ENCODE measurements at regions not wholly inside any gene's neighbourhood (a gene's known extent, or its start where the extent isn't known, plus 50 kb on each side); places are given as distances from the start of the nearest gene placed in this dataset.

- DNase-seq, result no peak
Observed at GRCh38 chr2:118557791-118558190, 289.7 kb downstream of the EN1 start.

- DNase-seq, result no peak
Observed at GRCh38 chr2:118557016-118557415, 290.4 kb downstream of the EN1 start.

DNA sequence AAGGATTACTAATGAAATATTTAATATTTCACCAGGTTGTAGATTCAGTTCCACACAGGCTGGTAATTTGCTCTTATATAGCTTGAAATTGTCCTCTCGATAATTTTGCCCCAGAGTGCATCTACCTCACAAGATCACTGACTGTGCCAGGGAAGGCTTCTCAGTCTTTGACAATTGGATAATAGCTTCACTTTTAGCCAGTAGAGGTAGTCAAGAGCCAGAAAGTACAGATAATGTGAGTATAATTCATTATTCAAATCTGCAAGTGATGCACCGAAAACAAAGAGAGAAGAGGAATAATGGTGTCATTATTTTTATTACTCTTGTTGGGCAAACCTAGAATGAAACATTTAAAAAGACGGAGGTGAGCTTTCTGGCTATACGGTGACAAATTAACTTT lies 292.8 kb downstream of the EN1 start:
- DNase-seq, result no peak

GRCh38 chr2:118549503-118549902 lies 297.9 kb downstream of the EN1 start:
- DNase-seq, result no peak

DNA sequence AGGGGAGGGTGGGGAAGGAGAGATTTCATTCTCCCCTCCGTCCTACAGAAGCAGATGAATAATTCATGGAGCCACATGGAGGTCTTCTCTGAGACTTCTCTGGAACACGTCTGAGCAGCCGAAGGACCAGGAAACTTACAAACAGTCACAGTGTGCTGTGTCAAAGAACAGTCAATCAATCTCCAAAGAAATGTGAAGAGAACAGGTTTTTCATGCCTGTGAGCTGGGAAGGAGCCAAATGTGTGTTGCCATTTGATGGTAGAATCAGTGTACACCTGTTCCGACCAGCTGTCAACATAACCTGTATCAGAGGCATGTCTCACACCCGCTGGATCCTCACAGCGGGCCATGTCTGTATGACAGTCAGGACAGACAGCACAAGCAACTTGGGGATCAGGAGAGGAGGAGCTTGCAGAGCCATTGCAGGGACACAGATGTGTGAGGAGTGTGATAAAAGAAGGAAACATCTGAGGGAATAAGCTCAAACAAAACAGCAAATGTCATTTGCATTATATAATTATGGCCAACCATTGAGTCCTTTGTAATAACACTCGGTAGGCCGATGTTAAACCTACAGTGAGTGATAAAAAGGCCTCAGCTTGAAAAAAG lies 298.5 kb downstream of the EN1 start:
- no peak for DNase-seq

DNA sequence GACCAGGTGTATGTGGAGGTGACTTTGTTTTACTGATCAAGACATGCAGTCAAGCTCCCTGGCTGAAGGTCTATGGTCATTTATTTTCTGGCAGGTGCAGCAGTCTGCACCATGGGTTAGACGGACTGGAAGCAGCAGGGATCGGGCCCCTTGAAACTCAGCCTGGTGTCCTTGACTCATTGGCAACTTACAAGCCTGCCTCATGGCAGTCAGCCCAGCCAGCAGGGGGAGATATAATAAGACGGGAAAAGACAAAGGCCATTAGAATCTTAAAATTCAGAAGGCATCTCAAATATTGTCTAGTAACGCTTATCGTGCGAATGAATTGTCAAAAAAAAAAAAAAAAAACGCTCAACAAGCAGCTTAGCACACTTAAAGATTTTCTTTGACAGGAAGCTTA lies 308.2 kb downstream of the EN1 start:
- DNase-seq, result no peak

DNA sequence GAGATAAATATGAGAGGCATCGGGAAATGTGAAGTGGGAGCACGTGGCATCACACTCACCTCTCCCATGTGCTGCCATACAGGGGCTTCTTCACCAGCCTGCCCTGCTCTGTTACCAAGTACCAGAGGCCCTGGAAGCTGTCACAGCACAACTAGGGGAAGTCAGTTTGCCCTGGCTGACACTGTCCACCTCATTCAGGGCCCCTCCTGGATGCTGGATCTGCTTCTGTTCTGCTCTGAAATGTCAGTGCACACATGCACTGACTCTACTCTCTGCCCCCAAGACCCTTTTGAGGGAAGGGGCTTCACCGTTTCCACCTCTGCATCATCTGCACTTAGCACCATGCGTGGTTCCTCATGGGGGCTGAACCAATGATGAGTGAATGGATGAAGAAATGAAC lies 311.1 kb downstream of the EN1 start:
- DNase-seq, result no peak

DNA sequence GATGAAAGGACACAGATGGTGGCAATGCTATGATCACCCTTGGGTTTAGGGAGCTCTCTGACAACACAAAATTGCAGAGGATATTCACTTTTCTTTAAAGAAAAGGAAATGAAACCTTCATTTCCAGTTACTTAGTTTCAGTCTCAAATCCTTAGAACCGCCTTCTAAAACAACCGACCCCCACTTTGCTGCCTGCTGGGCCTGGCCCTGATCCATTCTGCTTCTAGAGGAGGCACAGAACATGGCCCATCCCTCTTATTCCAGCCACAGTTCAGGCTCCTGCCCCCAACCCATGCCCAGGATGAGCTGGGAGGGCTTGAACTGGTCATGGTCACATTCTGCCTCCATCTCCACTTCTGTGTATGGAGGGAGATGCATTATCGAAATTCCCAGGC lies 311.6 kb downstream of the EN1 start:
- no peak for DNase-seq

DNA sequence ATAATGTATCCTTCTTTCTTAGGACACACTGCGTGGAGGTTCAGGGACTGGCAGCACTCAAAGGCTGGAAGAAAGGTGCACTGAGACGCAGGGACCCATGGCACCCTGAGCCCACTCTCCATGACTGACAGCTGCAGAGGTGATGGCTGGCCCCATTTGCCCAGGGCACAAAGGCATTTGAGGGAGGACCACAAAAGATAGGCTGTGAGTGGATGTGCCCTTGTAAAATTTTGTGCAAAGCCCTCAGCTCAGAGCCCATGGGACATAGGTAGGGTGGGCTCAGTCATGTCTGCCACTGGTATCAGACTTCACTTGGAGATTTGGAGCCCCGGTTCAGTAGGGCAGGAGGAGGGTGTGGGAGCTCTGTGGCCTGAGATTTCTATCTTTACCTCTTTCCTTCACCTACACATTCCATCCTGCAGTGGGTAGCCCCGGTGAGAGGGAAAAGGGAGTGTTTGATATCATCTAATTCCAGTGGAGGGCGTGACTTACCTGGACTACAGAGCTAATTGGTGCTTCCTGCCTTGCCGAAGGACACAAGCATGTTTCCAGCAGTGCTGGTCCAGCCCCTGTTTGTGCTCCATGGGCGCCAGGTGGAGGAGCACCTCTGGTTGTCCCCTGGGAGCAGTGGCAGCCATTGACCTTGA lies 312.2 kb downstream of the EN1 start:
- no peak for DNase-seq

DNA sequence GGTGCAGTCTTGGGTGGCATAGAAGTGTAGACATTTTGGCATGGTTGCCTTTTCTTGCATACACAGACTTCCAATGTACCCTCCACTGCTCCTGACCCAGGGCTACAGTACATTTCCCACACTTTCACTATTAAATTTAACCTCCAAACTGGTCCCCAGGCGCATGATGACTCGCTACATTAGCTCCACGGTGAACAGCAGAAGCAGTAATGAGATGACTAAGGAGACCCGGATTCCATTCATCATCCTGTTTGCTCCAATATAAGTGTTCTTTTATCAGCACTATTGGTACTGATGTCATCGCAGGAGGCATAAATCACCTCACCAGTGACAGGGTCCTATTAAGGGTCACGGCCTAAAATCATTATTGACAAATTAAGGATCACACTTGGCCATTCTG lies 316.5 kb downstream of the EN1 start:
- no peak for DNase-seq

GRCh38 chr2:118529908-118530599 lies 317.4 kb downstream of the EN1 start:
- DNase-seq, result no peak

DNA sequence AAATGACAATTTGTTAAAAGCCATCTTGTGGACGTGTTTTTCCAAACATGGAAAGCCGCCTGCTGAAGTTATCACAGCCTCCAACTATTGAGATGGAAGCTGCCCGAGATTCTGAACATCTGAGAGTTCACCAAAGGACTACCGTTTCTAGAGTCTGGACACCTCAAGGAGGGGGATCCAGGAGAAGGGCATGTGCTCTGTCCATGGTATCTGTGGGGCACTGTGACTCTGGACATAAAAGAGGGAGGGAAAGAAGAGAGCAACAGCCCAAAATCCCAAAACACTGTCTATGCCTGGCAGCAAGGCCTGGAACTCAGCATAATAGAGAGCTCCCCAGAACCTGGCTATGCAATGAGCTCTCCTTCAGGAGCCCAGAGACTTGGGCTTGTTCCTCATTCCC lies 319.9 kb downstream of the EN1 start:
- no peak for DNase-seq

DNA sequence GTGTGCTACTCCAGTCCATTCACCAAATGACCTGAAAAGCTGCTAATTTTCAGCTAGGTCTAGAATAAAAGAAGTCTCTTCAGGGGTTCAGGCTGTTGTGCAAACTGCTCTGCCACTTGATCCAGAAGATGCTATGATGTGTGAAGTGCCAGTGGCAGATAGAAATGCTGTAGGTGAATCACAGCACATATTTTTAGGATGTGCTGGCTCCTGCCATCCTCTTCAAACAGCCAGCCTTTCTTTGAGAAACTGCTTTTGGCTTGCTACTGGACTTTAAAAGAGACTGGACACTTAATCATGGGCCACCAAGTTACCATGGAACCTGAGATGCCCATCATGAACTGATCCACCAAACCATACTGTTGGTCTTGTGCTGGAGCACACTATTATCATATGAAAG lies 322.1 kb downstream of the EN1 start:
- DNase-seq, result no peak

DNA sequence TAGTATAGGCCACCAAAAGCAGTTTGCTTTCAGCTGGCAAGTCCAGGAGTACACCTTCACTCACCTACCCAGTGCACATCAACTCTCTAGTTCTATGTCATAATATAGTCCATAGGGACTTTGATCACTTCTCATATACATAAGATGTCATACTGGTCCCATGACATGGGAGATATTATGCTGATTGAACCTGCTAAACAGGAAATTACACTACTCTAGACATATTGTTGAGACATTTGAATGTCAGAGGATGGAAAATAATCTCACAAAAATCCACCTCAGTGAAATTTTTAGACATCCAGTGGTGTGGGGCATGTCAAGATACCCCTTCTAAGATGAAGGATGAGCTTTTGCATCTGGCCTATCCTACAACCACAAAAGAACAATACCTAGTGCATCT lies 322.5 kb downstream of the EN1 start:
- DNase-seq, result no peak

- DNase-seq, result no peak
Observed at GRCh38 chr2:118523761-118524160, 323.7 kb downstream of the EN1 start.

DNA sequence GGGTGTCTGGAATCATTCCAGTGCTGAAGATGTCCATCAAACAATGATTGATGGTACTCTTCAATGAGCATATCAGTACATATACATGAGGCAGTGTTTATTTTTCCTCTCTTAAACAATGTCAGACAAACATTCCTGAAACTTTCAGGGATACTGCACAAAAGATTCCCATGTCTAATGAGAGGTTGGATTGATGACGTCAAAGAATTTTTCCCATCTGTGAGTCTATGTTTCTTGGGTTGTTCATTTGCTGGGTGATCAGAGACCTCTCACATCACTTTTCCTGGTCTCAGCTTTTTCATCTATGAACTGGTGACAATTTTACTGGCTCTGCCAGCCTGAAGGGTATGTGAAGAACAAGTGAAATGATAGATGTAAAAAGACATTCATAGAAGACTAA lies 325.5 kb downstream of the EN1 start:
- no peak for DNase-seq

GRCh38 chr2:118521272-118521671 lies 326.2 kb downstream of the EN1 start:
- DNase-seq, result no peak

- no peak for DNase-seq
Observed at GRCh38 chr2:118520246-118520645, 327.2 kb downstream of the EN1 start.

GRCh38 chr2:118519511-118519910 lies 327.9 kb downstream of the EN1 start:
- DNase-seq, result no peak

DNA sequence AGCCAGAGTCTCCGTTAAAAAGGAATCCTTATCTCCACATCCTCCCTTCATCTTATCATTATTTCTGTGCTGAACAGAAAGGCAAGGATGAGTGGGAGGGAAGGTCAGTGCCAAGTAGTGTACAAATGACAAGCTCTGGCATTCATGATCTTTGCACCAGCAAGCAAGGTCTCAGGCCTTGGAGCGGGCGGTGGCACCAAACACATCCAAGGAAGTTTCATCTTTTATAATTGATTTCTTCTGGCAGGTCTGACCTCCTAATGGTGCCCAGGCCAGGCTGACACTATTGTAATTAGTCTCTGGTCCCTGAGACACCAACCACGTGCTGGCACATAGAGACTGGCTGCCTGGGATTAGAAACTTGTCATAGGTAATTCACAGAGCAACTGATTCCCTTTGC lies 336.6 kb downstream of the EN1 start:
- DNase-seq, result no peak

DNA sequence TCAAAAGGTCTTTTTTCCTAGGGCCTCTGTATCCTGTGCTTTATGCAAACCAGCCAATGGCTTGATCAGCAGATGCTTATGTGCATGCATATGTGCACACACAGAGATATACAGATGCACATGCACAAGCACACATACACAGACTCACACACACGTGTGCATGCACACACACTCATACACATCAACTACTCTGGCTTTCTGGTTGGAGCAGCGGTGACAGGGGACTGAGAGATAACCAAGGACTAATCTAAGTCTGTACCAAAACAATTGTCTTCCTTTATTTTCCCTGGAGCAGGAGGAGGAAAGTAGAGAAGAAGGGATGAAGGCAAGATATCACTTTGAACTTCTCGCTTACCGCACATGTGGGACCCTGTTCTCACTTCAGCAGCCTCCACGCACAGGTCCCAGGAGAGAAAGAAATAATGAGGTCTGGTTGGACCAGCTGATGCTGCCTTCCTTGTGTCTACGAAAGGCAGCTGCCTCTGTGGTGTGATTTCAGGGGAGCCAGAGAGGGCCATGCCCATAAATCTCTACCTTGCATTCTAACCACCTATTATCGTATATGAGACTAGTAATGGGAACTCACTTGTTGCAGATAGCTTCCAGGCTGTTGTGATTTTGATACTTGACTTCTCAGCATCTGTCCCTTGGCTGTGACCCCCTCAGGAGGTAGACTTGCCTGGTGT lies 338.0 kb downstream of the EN1 start:
- DNase-seq, result no peak

GRCh38 chr2:118508282-118508681 lies 339.2 kb downstream of the EN1 start:
- DNase-seq, result no peak

GRCh38 chr2:118505436-118505835 lies 342.0 kb downstream of the EN1 start:
- no peak for DNase-seq

DNA sequence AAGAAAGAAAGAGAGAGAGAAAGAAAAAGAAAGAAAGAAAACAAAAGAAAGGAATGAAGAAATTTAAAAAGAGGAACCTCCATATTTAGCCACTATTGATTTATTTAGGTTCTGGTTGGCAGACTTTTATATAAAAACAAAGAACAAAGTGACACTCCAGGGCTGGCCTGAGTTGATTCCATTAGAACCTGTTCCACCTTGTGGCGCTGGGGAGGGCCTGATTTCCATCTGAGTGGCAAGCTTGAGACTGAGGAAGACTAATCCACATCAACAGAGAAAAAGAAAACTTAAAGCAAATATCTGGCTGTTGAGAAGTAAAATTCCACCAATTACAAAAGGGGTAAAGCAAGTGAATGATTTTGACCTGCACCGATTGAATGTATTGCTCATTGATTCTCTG lies 345.3 kb downstream of the EN1 start:
- DNase-seq, result no peak
